ENCODE measurements at regions not wholly inside any gene's neighbourhood (a gene's known extent, or its start where the extent isn't known, plus 50 kb on each side); places are given as distances from the start of the nearest gene placed in this dataset.
"Not testable (repeated sequence)": the region's sequence is repeated elsewhere in the genome, so short reads cannot be mapped to it uniquely, and the experiment has no call there.

DNA sequence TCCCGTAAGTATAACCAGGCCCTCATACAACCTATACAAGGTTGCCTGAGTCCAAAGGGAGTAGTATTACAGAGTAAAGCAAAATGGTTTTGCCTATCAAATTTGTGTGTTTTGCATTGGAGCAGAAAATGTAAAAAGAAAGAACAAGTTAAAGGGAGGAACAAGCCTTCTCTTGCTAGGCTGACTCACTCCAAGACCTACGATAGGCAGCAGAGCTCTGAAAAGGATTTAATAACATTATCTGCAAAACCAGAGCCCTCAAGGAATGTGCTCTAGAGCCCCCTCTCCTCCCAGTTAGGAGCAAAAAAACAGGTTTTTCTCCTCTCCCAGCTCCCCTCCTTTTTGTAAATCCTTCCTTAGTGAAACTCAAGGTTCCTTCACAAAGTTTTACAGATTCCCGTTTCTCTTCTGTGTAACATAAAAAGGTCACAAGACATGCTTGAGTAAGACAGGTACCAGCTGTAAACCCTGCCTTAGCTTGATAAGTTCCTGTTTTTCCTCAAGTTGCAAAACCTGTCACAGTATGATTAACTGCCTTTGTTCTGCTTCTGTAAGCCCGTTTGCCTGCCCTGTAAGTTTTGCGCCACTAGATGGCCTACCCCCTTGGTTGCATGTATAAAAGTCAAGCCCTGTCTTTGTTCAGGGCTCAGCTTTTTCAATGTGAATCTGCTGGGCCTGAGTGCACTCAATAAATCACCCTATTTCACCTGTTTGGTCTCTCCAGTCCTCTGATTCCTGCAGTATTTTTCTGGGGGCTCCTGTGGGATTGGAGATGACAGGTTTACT is 498.2 kb downstream of the KCNA4 start:
- intact Hi-C loops (cut with DNase I) = no loop called here
- DNase-seq (ENCODE audit: low spot score) = no peak

DNA sequence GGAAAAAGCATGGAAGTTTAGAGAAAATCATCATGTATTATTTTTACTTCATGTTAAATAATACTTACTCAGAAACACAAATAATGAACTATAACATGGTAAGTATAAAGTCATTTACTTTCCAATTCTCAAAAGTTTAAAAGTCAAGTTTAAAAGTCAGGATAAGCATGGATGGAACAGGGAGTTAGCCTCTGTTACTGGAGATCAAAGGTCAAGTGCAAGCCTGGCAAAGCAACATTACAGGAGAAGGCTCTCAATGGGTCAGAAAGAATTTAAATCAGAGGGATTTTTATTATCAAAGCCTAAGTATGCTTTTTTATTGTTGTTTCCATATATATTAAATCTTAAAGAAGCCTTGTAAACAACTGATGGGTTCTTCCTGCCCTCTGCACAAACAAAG is 505.4 kb downstream of the KCNA4 start:
- DNase-seq (ENCODE audit: low spot score) = no peak
- intact Hi-C loops (cut with DNase I) = no loop called here

- no peak for DNase-seq (ENCODE audit: low spot score)
- intact Hi-C loops (cut with DNase I) = no loop called here
These were observed 509.5 kb downstream of the KCNA4 start for GRCh38 chr11:29507376-29507775.

GRCh38 chr11:29495676-29496075 is 521.2 kb downstream of the KCNA4 start:
- DNase-seq (ENCODE audit: low spot score) = no peak
- intact Hi-C loops (cut with DNase I) = no loop called here

DNA sequence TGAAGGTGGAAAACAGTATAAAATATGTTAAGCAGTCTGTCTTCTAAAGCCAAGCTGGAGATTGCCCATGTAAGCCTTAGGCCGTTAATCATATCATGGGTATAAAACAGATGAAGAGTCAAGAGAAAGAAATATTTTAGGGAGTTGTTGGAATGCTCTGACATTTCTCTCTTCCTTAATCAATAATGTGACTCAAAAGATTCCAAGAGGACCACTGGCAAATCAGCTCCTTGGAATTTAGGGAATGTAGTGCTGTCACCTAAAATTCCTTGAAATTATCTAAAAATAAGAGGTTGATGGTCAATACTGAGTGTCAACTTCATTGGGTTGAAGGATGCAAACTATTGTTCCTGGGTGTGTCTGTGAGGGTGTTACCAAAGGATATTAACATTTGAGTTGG is 525.9 kb downstream of the KCNA4 start:
- no peak for DNase-seq (ENCODE audit: low spot score)
- intact Hi-C loops (cut with DNase I) = no loop called here

GRCh38 chr11:29486301-29486700 is 530.5 kb downstream of the KCNA4 start:
- DNase-seq (ENCODE audit: low spot score) = no peak
- intact Hi-C loops (cut with DNase I) = no loop called here

- intact Hi-C loops (cut with DNase I) = no loop called here
- no peak for DNase-seq (ENCODE audit: low spot score)
These were observed 531.2 kb downstream of the KCNA4 start for GRCh38 chr11:29485641-29486040.

- intact Hi-C loops (cut with DNase I) = no loop called here
- DNase-seq (ENCODE audit: low spot score) = no peak
These were observed 532.3 kb downstream of the KCNA4 start for GRCh38 chr11:29484548-29484947.

DNA sequence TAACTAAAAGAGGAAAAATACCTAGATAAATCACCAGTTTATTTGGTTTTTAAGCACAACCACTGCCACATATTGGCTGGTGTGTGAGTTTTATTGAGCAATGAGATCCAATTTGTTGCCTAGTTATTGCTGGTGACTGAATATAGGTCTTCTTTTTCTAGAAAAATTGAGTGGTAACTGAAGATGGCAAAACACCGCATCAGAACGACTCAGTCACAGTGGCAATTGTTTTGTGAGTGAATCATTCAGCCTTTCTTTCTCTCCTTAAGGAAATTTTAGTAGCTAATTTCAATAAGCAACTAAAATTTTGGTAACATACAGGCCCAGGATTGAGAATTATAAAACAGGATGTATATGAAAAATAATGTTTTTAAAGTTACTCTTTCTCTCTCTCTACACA is 533.0 kb downstream of the KCNA4 start:
- intact Hi-C loops (cut with DNase I) = no loop called here
- no peak for DNase-seq (ENCODE audit: low spot score)

DNA sequence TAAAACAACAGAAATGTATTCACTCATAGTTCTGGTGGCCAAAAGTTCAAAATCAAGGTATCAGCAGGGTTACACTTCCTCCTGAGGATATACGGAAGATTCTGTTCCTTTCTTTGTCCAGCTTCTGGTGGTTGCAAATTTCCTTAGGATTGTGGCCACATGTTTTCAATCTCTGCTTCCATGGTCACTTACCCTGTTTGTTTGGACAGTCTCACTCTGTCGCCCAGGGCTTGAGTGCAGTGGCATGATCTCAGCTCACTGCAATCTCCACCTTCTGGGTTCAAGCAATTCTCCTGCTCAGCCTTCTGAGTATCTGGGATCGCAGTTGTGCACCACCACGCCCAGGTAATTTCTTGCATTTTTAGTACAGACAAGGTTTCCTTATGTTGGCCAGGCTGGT is 534.3 kb downstream of the KCNA4 start:
- intact Hi-C loops (cut with DNase I) = no loop called here
- DNase-seq (ENCODE audit: low spot score) = no peak

GRCh38 chr11:29481738-29482137 is 535.1 kb downstream of the KCNA4 start:
- intact Hi-C loops (cut with DNase I) = no loop called here
- DNase-seq (ENCODE audit: low spot score) = no peak

- intact Hi-C loops (cut with DNase I) = no loop called here
- DNase-seq (ENCODE audit: low spot score) = no peak
These were observed 535.8 kb downstream of the KCNA4 start for GRCh38 chr11:29480981-29481380.

GRCh38 chr11:29458252-29458651 is 558.6 kb downstream of the KCNA4 start:
- DNase-seq (ENCODE audit: low spot score) = no peak
- intact Hi-C loops (cut with DNase I) = no loop called here

DNA sequence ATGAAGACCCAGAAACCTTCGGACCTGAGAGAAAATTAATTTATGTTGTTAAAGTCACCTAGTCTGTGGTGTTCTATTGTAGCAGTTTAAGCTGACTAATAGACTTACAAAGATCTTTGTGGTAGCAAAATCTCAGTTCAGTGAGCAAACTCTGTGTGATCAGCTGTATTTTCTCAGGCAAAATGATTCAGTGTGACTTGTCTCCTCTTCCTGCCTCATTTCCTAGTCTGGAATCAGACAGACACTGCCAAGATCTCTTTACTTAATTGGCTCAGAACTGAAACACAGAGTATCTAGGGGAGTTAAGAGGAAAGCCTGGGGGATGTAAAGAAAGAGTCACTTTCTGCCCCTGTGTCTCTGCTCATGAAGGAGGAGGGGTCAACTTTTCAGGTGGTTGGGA is 564.7 kb downstream of the KCNA4 start:
- no peak for DNase-seq (ENCODE audit: low spot score)
- intact Hi-C loops (cut with DNase I) = no loop called here

- intact Hi-C loops (cut with DNase I) = no loop called here
- DNase-seq (ENCODE audit: low spot score) = no peak
These were observed 567.4 kb downstream of the KCNA4 start for GRCh38 chr11:29449281-29450074.

DNA sequence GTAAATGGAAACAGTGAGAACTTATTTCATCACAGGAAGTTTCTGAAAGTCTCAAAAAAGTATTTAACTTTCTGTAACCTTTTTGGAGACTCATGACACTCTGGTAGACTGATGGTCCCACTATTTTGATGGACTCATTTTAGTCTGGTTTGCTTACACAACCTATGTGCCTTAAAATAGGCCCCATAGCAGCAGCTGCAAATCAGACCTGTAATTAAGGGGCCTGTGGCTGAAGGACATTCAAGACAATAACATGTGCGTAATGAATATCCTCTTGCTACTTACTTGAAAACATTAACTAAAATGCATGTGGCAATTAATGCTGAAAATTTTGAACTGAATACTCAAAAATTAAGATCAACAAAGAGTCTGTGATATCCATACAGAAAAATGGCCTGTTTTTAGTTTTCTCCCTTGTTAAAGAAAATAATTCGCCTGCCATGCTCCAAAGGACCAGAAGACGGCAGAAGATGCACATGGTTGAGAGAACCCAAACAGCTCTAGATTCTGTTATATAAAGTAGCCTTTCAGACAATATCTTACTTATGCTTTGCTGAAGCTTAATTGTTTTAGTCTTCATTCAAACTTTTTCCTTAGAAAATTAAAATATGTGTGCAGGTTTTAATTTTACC is 568.5 kb downstream of the KCNA4 start:
- intact Hi-C loops (cut with DNase I) = no loop called here
- DNase-seq (ENCODE audit: low spot score) = no peak

DNA sequence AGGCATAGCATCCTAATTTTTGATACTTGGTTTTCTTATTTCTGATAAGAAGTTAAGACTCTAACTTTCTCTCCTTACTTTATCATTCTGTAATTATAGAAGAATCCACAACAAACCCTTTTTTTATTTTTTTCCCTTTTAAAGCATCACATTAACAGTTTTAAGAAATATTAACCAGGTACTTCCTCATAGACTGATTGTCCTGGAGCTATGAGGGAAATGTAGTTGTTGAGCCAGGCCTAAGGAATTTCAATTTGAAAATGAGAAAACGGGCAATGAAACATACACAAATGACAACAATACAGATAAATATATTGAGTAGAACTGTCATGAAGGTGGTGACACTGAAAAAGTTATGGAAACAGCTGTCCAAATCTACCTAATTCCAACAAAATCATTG is 569.0 kb downstream of the KCNA4 start:
- DNase-seq (ENCODE audit: low spot score) = no peak
- intact Hi-C loops (cut with DNase I) = no loop called here

DNA sequence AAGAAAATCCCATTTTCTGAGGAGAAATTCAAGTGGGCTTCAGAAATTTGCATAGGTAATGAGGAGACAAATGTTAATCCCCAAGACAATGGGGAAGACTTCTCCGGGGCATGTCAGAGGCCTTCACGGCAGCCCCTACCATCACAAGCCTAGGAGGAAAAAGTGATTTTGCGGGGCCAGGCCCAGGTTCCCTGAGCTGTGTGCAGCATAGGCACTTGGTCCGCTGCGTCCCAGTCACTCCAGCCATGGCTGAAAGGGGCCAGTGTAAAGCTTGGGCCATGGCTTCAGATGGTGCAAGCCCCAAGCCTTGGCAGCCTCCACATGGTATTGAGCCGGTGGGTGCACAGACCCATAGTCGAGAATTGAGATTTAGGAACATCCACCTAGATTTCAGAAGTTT is 570.7 kb downstream of the KCNA4 start:
- intact Hi-C loops (cut with DNase I) = no loop called here
- DNase-seq (ENCODE audit: low spot score) = no peak

- intact Hi-C loops (cut with DNase I); DNase-seq (ENCODE audit: low spot score): not testable (repeated sequence)
These were observed 571.6 kb downstream of the KCNA4 start for GRCh38 chr11:29445191-29445590.

DNA sequence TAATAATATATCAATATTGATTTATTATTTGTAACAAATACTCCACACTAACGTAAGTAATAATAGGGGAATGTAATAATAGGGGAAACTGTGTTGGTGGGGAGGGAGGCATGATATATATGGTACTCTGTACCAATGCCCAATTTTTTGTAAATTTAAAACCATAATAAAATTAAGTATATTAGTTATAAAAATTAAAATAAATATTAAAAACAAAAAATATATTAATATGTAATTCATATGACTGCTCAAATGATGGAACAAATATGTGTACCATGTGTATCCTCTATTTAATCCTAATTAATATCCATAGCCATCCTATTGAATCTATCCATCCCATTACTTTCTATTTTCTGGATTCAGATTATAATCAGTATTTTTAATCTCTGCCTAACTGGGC is 578.0 kb downstream of the KCNA4 start:
- intact Hi-C loops (cut with DNase I) = no loop called here
- no peak for DNase-seq (ENCODE audit: low spot score)

DNA sequence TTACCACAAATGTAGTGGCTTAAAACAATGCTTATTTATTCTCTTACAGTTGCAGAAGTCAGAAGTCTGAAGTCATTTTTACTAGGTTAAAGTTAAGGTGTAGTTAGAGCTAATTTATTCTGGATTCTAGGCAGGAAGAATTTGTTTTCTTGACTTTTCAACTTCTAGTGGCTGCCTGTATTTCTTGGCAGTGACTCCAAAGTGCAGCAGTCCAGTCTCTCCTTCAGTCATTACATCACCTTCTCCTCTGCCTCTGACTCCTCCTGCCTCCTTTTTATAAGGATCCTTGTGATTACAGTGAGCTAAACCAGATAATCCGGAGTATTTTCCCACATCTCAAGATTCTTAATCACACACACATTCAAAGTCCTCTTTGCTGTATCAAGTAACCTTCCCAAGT is 581.4 kb downstream of the KCNA4 start:
- no peak for DNase-seq (ENCODE audit: low spot score)
- intact Hi-C loops (cut with DNase I) = no loop called here

All from posterior vena cava (tissue), 2 donors.